ENCODE measurements at regions not wholly inside any gene's neighbourhood (a gene's known extent, or its start where the extent isn't known, plus 50 kb on each side); places are given as distances from the start of the nearest gene placed in this dataset.
"Not testable (repeated sequence)": the region's sequence is repeated elsewhere in the genome, so short reads cannot be mapped to it uniquely, and the experiment has no call there.

- not testable (repeated sequence) for DNase-seq (ENCODE audit: low read depth in 2 of 2)
Measured at GRCh38 chr15:20308027-20308690, 233.4 kb downstream of the GOLGA6L6 start.

GRCh38 chr15:20307137-20307536, 234.5 kb downstream of the GOLGA6L6 start:
- DNase-seq (ENCODE audit: low read depth in 2 of 2) = not testable (repeated sequence)

GRCh38 chr15:20306497-20307106, 235.0 kb downstream of the GOLGA6L6 start:
- DNase-seq (ENCODE audit: low read depth in 2 of 2) = not testable (repeated sequence)

GRCh38 chr15:20305912-20306311, 235.7 kb downstream of the GOLGA6L6 start:
- DNase-seq (ENCODE audit: low read depth in 2 of 2) = not testable (repeated sequence)

- DNase-seq (ENCODE audit: low read depth in 2 of 2) = not testable (repeated sequence)
Measured at GRCh38 chr15:20305015-20305465, 236.6 kb downstream of the GOLGA6L6 start.

GRCh38 chr15:20304282-20305014, 237.2 kb downstream of the GOLGA6L6 start:
- not testable (repeated sequence) for DNase-seq (ENCODE audit: low read depth in 2 of 2)

GRCh38 chr15:20303248-20304171, 238.1 kb downstream of the GOLGA6L6 start:
- DNase-seq (ENCODE audit: low read depth in 2 of 2) = not testable (repeated sequence)

GRCh38 chr15:20302141-20303069, 239.2 kb downstream of the GOLGA6L6 start:
- not testable (repeated sequence) for DNase-seq (ENCODE audit: low read depth in 2 of 2)

- DNase-seq (ENCODE audit: low read depth in 2 of 2) = not testable (repeated sequence)
Measured at GRCh38 chr15:20301471-20302081, 240.0 kb downstream of the GOLGA6L6 start.

GRCh38 chr15:20301041-20301390, 240.6 kb downstream of the GOLGA6L6 start:
- DNase-seq (ENCODE audit: low read depth in 2 of 2) = not testable (repeated sequence)

- DNase-seq (ENCODE audit: low read depth in 2 of 2) = not testable (repeated sequence)
Measured at GRCh38 chr15:20300351-20301040, 241.1 kb downstream of the GOLGA6L6 start.

GRCh38 chr15:20297603-20298123, 243.9 kb downstream of the GOLGA6L6 start:
- not testable (repeated sequence) for DNase-seq (ENCODE audit: low read depth in 2 of 2)

GRCh38 chr15:20296261-20296660, 245.3 kb downstream of the GOLGA6L6 start:
- not testable (repeated sequence) for DNase-seq (ENCODE audit: low read depth in 2 of 2)

GRCh38 chr15:20295238-20295811, 246.3 kb downstream of the GOLGA6L6 start:
- DNase-seq (ENCODE audit: low read depth in 2 of 2) = no peak

- no peak for DNase-seq (ENCODE audit: low read depth in 2 of 2)
Measured at GRCh38 chr15:20294651-20295237, 246.9 kb downstream of the GOLGA6L6 start.

- DNase-seq (ENCODE audit: low read depth in 2 of 2) = not testable (repeated sequence)
Measured at GRCh38 chr15:20292422-20293005, 249.1 kb downstream of the GOLGA6L6 start.

GRCh38 chr15:20291616-20292015, 250.0 kb downstream of the GOLGA6L6 start:
- DNase-seq (ENCODE audit: low read depth in 2 of 2) = not testable (repeated sequence)

- DNase-seq (ENCODE audit: low read depth in 2 of 2) = not testable (repeated sequence)
Measured at GRCh38 chr15:20290606-20291005, 251.0 kb downstream of the GOLGA6L6 start.

Measured in stimulated activated CD4-positive, alpha-beta T cell treated with anti-CD3 and anti-CD28 coated beads, Interleukin-12 subunit alpha, Interleukin-12 subunit beta, amount 100 ng/mL, for 24 hours (primary cell).